ENCODE measurements at regions not wholly inside any gene's neighbourhood (a gene's known extent, or its start where the extent isn't known, plus 50 kb on each side); places are given as distances from the start of the nearest gene placed in this dataset.

DNA sequence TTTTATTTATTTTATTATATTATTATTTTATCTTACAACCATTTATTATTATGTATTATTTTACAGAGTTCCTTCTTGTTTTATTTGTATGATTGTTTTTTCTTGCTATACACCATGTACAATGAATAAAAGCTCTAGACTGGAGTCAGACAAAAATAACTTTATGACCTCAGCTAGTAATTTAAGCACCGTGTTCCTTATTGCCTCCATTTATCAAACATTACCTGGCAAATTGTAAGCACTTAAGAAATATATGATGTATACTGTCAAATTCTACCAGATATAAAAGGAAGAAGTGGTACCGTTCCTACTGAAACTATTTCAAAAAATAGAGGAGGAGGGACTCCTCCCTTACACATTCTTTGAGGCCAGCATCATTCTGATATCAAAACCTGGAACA is 326.9 kb upstream of the NECTIN3 start:
- TF ChIP-seq CTCF (IDR thresholded peaks at IDR 0.05) (no peak), POLR2A (IDR thresholded peaks at IDR 0.05) (no peak)
